Mammary epithelial cell (primary cell): ENCODE measurements at regions not wholly inside any gene's neighbourhood (a gene's known extent, or its start where the extent isn't known, plus 50 kb on each side); places are given as distances from the start of the nearest gene placed in this dataset.

Source experiments
- EZH2 ChIP-seq: IDR thresholded peaks from 2 replicates; pipeline ENCODE4 v1.6.1; 2012; ENCODE audit warnings: low read length, inconsistent platforms, borderline replicate concordance
- TF ChIP-seq, protein P1 (sequence below), 2 donors: IDR thresholded peaks in 1 of 2; conservative IDR thresholded peaks in 1 of 2; 2 replicates each; pipeline ENCODE4 v1.5.1; 2011 to 2012; ENCODE audit warnings: inconsistent platforms in 2 of 2, low read length in 2 of 2, mild to moderate bottlenecking in 2 of 2, control low read depth in 1 of 2, low read depth in 1 of 2; ENCODE audit not compliant: insufficient read depth in 1 of 2; ENCODE audit errors: extremely low read depth in 1 of 2

DNA sequence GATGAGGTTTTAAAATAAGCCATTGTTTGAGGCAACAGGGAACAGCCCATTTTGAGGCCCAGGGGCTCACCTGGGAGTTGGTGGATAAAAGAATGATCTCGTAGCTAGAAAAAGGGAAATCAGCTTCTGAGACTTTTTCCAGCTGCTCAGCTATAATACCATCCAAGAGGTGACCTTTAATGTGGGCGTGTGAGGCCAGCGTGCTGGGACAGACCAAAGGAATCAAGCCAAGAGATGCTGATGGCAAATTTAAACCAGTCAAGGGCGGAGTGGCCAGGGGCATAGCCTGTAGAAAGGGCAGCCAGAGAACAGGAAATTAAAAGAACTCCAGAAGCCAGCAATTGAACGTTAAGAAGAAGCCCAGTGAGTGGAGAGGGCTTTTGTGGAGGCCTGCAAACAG lies 132.6 kb downstream of the IER5 start:
- TF ChIP-seq, protein P1, sequence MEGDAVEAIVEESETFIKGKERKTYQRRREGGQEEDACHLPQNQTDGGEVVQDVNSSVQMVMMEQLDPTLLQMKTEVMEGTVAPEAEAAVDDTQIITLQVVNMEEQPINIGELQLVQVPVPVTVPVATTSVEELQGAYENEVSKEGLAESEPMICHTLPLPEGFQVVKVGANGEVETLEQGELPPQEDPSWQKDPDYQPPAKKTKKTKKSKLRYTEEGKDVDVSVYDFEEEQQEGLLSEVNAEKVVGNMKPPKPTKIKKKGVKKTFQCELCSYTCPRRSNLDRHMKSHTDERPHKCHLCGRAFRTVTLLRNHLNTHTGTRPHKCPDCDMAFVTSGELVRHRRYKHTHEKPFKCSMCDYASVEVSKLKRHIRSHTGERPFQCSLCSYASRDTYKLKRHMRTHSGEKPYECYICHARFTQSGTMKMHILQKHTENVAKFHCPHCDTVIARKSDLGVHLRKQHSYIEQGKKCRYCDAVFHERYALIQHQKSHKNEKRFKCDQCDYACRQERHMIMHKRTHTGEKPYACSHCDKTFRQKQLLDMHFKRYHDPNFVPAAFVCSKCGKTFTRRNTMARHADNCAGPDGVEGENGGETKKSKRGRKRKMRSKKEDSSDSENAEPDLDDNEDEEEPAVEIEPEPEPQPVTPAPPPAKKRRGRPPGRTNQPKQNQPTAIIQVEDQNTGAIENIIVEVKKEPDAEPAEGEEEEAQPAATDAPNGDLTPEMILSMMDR (conservative IDR thresholded peaks at IDR 0.05 in 1 of 2, IDR thresholded peaks at IDR 0.05 in 1 of 2; ENCODE audit: extremely low read depth in 1 of 2, insufficient read depth in 1 of 2, low read depth in 1 of 2, low read length in 2 of 2), result no peak
- TF ChIP-seq EZH2, result no peak
